ENCODE measurements at regions not wholly inside any gene's neighbourhood (a gene's known extent, or its start where the extent isn't known, plus 50 kb on each side); places are given as distances from the start of the nearest gene placed in this dataset.

DNA sequence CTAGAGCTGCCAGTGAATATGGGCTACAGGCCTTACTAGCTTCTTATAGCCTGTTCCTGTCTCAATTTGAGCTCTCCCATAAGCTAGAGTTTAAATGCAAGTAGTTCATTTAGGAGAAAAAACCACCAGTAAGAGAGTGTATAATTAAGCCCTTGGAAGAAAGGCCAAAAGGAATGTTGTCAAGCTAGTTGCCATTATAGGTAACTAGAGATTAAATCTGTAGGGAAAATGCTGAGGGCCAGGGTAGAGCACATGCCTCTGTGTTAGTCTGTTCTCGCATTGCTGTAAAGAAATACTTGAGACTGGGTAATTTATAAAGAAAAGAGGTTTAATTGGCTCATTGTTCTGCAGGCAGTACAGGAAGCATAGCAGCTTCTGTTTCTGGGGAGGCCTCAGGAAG, 410.2 kb downstream of the MID1IP1 start:
- H3K27me3 ChIP-seq (replicated peaks; ENCODE audit: control insufficient read depth, insufficient read depth, low read length): no peaks in the 10 kb centered on the region
- no peaks in the 10 kb centered on the region for H3K27me3 Mint-ChIP-seq (ENCODE audit: insufficient read depth, unreplicated experiment)
- ChIA-PET POLR2A (no interaction called here), CTCF (no interaction called here)
- TF ChIP-seq, protein P1, sequence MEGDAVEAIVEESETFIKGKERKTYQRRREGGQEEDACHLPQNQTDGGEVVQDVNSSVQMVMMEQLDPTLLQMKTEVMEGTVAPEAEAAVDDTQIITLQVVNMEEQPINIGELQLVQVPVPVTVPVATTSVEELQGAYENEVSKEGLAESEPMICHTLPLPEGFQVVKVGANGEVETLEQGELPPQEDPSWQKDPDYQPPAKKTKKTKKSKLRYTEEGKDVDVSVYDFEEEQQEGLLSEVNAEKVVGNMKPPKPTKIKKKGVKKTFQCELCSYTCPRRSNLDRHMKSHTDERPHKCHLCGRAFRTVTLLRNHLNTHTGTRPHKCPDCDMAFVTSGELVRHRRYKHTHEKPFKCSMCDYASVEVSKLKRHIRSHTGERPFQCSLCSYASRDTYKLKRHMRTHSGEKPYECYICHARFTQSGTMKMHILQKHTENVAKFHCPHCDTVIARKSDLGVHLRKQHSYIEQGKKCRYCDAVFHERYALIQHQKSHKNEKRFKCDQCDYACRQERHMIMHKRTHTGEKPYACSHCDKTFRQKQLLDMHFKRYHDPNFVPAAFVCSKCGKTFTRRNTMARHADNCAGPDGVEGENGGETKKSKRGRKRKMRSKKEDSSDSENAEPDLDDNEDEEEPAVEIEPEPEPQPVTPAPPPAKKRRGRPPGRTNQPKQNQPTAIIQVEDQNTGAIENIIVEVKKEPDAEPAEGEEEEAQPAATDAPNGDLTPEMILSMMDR (IDR thresholded peaks at IDR 0.05; ENCODE audit: insufficient read depth in 1 of 2, low read depth in 1 of 2, low read length in 1 of 2, severe bottlenecking in 1 of 2, unreplicated experiment in 1 of 2): no peak
- no peaks in the 10 kb centered on the region for H3K36me3 ChIP-seq (ENCODE audit: control insufficient read depth, insufficient read depth, low read length)
- H3K4me1 ChIP-seq: no peaks in the 10 kb centered on the region
- H3K9me3 ChIP-seq: no peaks in the 10 kb centered on the region
- no peak overlapping the region for H3K4me3 Mint-ChIP-seq (ENCODE audit: unreplicated experiment)
- no peak overlapping the region for H3K27ac Mint-ChIP-seq (ENCODE audit: unreplicated experiment)
- DNase-seq: no peak
- H3K4me3 ChIP-seq (ENCODE audit: low read depth, low read length): no peak overlapping the region
- no TSS peak for BruUV-seq (replicated peaks)
- intact Hi-C loops (cut with micrococcal nuclease; ENCODE audit: unreplicated experiment): no loop called here
- no peaks in the 10 kb centered on the region for H3K9me3 Mint-ChIP-seq (ENCODE audit: unreplicated experiment)
- no peaks in the 10 kb centered on the region for H3K4me1 Mint-ChIP-seq (ENCODE audit: low read depth, unreplicated experiment)
- H3K36me3 Mint-ChIP-seq (ENCODE audit: insufficient read depth, unreplicated experiment): no peaks in the 10 kb centered on the region

DNA sequence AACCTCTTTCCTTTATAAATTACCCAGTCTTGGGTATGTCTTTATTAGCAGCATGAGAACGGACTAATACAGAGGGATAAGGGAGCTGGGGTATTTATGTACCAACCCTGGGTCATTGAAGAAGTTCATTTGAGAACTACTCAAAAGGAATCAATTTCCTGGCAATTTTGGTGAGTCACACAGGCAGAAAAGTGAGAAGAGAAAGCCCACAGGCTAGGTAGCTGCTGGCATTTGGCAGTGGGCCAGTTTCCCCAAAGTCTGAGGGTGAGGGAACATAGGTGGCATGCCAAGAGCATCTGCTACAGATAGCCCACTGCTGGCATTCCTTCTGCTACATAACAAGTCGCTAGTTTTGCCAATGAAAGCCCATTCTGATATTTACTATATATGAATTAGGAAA, 411.2 kb downstream of the MID1IP1 start:
- ChIA-PET POLR2A (no interaction called here), CTCF (no interaction called here)
- Histone ChIP-seq H3K27me3 (replicated peaks; ENCODE audit: control insufficient read depth, insufficient read depth, low read length) (no peaks in the 10 kb centered on the region), H3K36me3 (ENCODE audit: control insufficient read depth, insufficient read depth, low read length) (no peaks in the 10 kb centered on the region), H3K4me1 (no peaks in the 10 kb centered on the region), H3K9me3 (no peaks in the 10 kb centered on the region), H3K4me3 (ENCODE audit: low read depth, low read length) (no peak overlapping the region)
- Mint-ChIP-seq H3K27ac (ENCODE audit: unreplicated experiment) (no peak overlapping the region), H3K9me3 (ENCODE audit: unreplicated experiment) (no peaks in the 10 kb centered on the region), H3K36me3 (ENCODE audit: insufficient read depth, unreplicated experiment) (no peaks in the 10 kb centered on the region), H3K4me1 (ENCODE audit: low read depth, unreplicated experiment) (no peaks in the 10 kb centered on the region), H3K4me3 (ENCODE audit: unreplicated experiment) (no peak overlapping the region), H3K27me3 (ENCODE audit: insufficient read depth, unreplicated experiment) (no peaks in the 10 kb centered on the region)
- no TSS peak for BruUV-seq (replicated peaks)
- DNase-seq: no peak
- intact Hi-C loops (cut with micrococcal nuclease; ENCODE audit: unreplicated experiment): no loop called here
- TF ChIP-seq, protein P1 (IDR thresholded peaks at IDR 0.05; ENCODE audit: insufficient read depth in 1 of 2, low read depth in 1 of 2, low read length in 1 of 2, severe bottlenecking in 1 of 2, unreplicated experiment in 1 of 2): no peak

DNA sequence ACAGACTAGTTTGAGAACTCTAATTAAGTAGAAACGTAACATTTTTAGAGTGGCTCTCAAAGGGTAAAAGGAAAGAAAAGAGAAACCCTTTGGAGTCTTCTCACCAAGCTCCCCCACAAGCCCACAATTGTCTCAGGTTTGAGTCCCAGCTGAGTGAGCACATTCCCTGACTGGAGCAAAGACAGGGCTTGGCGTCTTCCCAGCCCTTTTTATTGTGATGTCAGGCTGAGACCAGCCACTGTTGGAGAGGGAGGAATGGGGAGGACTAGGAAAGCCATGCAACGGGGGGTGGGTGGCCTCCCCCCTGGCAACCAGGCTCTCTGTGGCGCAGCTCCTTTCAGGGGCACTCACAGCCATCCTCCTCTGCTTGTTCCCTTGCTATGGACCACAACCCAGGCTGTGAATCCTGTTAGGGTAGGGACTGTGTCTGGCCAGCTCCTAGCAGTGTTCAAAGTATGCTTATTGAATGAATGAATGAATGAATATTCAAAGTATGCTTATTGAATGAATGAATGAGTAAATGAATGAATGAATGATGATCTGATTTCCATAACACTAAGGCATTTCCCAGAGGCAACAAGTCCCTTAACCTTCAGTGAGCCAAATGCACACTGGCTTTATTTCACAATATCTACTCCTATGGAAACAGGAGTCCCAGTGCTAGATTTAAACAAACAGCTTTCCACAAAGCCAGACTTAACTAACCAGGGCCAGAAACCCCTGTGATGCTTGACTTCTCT, 413.3 kb downstream of the MID1IP1 start:
- Mint-ChIP-seq H3K27me3 (ENCODE audit: insufficient read depth, unreplicated experiment) (peaks cover 2% of the 10 kb centered on the region), H3K4me3 (ENCODE audit: unreplicated experiment) (no peak overlapping the region), H3K4me1 (ENCODE audit: low read depth, unreplicated experiment) (no peaks in the 10 kb centered on the region), H3K36me3 (ENCODE audit: insufficient read depth, unreplicated experiment) (no peaks in the 10 kb centered on the region), H3K9me3 (ENCODE audit: unreplicated experiment) (no peaks in the 10 kb centered on the region), H3K27ac (ENCODE audit: unreplicated experiment) (no peak overlapping the region)
- Histone ChIP-seq H3K36me3 (ENCODE audit: control insufficient read depth, insufficient read depth, low read length) (no peaks in the 10 kb centered on the region), H3K4me1 (no peaks in the 10 kb centered on the region), H3K27me3 (replicated peaks; ENCODE audit: control insufficient read depth, insufficient read depth, low read length) (no peaks in the 10 kb centered on the region), H3K4me3 (ENCODE audit: low read depth, low read length) (no peak overlapping the region), H3K9me3 (no peaks in the 10 kb centered on the region)
- TF ChIP-seq, protein P1 (IDR thresholded peaks at IDR 0.05; ENCODE audit: insufficient read depth in 1 of 2, low read depth in 1 of 2, low read length in 1 of 2, severe bottlenecking in 1 of 2, unreplicated experiment in 1 of 2): no peak
- ChIA-PET POLR2A (no interaction called here), CTCF (no interaction called here)
- intact Hi-C loops (cut with micrococcal nuclease; ENCODE audit: unreplicated experiment): no loop called here
- DNase-seq: no peak
- BruUV-seq (replicated peaks): no TSS peak

Data from Caco-2 (cell line).